ENCODE measurements at regions not wholly inside any gene's neighbourhood (a gene's known extent, or its start where the extent isn't known, plus 50 kb on each side); places are given as distances from the start of the nearest gene placed in this dataset.

- TF ChIP-seq POLR2A (IDR thresholded peaks at IDR 0.05), result no peak
- no peak for TF ChIP-seq CTCF (IDR thresholded peaks at IDR 0.05)
Measured at GRCh38 chr2:56784046-56784445, 600.3 kb downstream of the CCDC85A start.

GRCh38 chr2:56801214-56801613, 617.4 kb downstream of the CCDC85A start:
- Histone ChIP-seq H3K36me3 (no peaks in the 10 kb centered on the region), H3K4me3 (no peak overlapping the region), H3K4me1 (no peaks in the 10 kb centered on the region), H3K27ac (no peak overlapping the region), H3K27me3 (no peaks in the 10 kb centered on the region), H3K9me3 (no peaks in the 10 kb centered on the region)
- DNase-seq, result no peak
- TF ChIP-seq CTCF (IDR thresholded peaks at IDR 0.05), result no peak

More at GRCh38 chr2:56784046-56784445, 600.3 kb downstream of the CCDC85A start:
- H3K9me3 ChIP-seq, result no peaks in the 10 kb centered on the region
- no peak for DNase-seq
- H3K36me3 ChIP-seq, result no peaks in the 10 kb centered on the region
- H3K4me3 ChIP-seq, result no peak overlapping the region
- no peaks in the 10 kb centered on the region for H3K4me1 ChIP-seq
- no peak overlapping the region for H3K27ac ChIP-seq
- H3K27me3 ChIP-seq, result no peaks in the 10 kb centered on the region

- H3K27ac ChIP-seq, result no peak overlapping the region
- H3K4me3 ChIP-seq, result no peak overlapping the region
Measured at GRCh38 chr2:56801770-56802169, 618.0 kb downstream of the CCDC85A start.

GRCh38 chr2:56803596-56803995, 619.8 kb downstream of the CCDC85A start:
- Histone ChIP-seq H3K36me3 (no peaks in the 10 kb centered on the region), H3K9me3 (no peaks in the 10 kb centered on the region), H3K4me3 (no peak overlapping the region), H3K27ac (no peak overlapping the region), H3K27me3 (no peaks in the 10 kb centered on the region), H3K4me1 (no peaks in the 10 kb centered on the region)
- TF ChIP-seq CTCF (IDR thresholded peaks at IDR 0.05) (no peak), POLR2A (IDR thresholded peaks at IDR 0.05) (no peak)
- no peak for DNase-seq

More at GRCh38 chr2:56801770-56802169, 618.0 kb downstream of the CCDC85A start:
- H3K9me3 ChIP-seq, result no peaks in the 10 kb centered on the region
- H3K27me3 ChIP-seq, result no peaks in the 10 kb centered on the region
- H3K4me1 ChIP-seq, result no peaks in the 10 kb centered on the region
- TF ChIP-seq POLR2A (IDR thresholded peaks at IDR 0.05) (no peak), CTCF (IDR thresholded peaks at IDR 0.05) (no peak)
- DNase-seq, result no peak
- no peaks in the 10 kb centered on the region for H3K36me3 ChIP-seq

GRCh38 chr2:56806924-56807323, 623.1 kb downstream of the CCDC85A start:
- Histone ChIP-seq H3K27ac (no peak overlapping the region), H3K36me3 (no peaks in the 10 kb centered on the region), H3K27me3 (no peaks in the 10 kb centered on the region), H3K9me3 (no peaks in the 10 kb centered on the region), H3K4me3 (no peak overlapping the region), H3K4me1 (no peaks in the 10 kb centered on the region)
- DNase-seq, result no peak
- no peak for TF ChIP-seq POLR2A (IDR thresholded peaks at IDR 0.05)
- no peak for TF ChIP-seq CTCF (IDR thresholded peaks at IDR 0.05)

GRCh38 chr2:56807861-56808260, 624.1 kb downstream of the CCDC85A start:
- H3K27ac ChIP-seq, result no peak overlapping the region
- H3K4me1 ChIP-seq, result no peaks in the 10 kb centered on the region
- H3K36me3 ChIP-seq, result no peaks in the 10 kb centered on the region
- H3K4me3 ChIP-seq, result no peak overlapping the region
- TF ChIP-seq CTCF (IDR thresholded peaks at IDR 0.05) (no peak), POLR2A (IDR thresholded peaks at IDR 0.05) (no peak)
- no peaks in the 10 kb centered on the region for H3K27me3 ChIP-seq
- no peak for DNase-seq
- no peaks in the 10 kb centered on the region for H3K9me3 ChIP-seq
